ENCODE measurements at regions not wholly inside any gene's neighbourhood (a gene's known extent, or its start where the extent isn't known, plus 50 kb on each side); places are given as distances from the start of the nearest gene placed in this dataset.
"Not testable (repeated sequence)": the region's sequence is repeated elsewhere in the genome, so short reads cannot be mapped to it uniquely, and the experiment has no call there.

GRCh38 chr6:167689278-167689677, 137.4 kb upstream of the AFDN start:
- no peaks in the 10 kb centered on the region for H3K9me3 ChIP-seq
- TF ChIP-seq, protein P1, sequence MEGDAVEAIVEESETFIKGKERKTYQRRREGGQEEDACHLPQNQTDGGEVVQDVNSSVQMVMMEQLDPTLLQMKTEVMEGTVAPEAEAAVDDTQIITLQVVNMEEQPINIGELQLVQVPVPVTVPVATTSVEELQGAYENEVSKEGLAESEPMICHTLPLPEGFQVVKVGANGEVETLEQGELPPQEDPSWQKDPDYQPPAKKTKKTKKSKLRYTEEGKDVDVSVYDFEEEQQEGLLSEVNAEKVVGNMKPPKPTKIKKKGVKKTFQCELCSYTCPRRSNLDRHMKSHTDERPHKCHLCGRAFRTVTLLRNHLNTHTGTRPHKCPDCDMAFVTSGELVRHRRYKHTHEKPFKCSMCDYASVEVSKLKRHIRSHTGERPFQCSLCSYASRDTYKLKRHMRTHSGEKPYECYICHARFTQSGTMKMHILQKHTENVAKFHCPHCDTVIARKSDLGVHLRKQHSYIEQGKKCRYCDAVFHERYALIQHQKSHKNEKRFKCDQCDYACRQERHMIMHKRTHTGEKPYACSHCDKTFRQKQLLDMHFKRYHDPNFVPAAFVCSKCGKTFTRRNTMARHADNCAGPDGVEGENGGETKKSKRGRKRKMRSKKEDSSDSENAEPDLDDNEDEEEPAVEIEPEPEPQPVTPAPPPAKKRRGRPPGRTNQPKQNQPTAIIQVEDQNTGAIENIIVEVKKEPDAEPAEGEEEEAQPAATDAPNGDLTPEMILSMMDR (IDR thresholded peaks at IDR 0.05) = no peak
- no peaks in the 10 kb centered on the region for H3K27me3 ChIP-seq
- H3K27ac ChIP-seq = no peak overlapping the region
- H3K9ac ChIP-seq (ENCODE audit: low read depth in 2 of 2, low read length in 2 of 2) = no peak overlapping the region
- H3K4me1 ChIP-seq = no peaks in the 10 kb centered on the region
- no peak for DNase-seq
- no peak overlapping the region for H3K4me3 ChIP-seq
- intact Hi-C loops (cut with DNase I) = no loop called here
- no peaks in the 10 kb centered on the region for H3K36me3 ChIP-seq

GRCh38 chr6:167689751-167690150, 137.0 kb upstream of the AFDN start:
- DNase-seq = no peak
- Histone ChIP-seq H3K27ac (no peak overlapping the region), H3K4me1 (no peaks in the 10 kb centered on the region), H3K27me3 (no peaks in the 10 kb centered on the region), H3K36me3 (no peaks in the 10 kb centered on the region), H3K4me3 (no peak overlapping the region), H3K9ac (ENCODE audit: low read depth in 2 of 2, low read length in 2 of 2) (no peak overlapping the region), H3K9me3 (no peaks in the 10 kb centered on the region)
- TF ChIP-seq, protein P1 (IDR thresholded peaks at IDR 0.05) = no peak
- intact Hi-C loops (cut with DNase I) = no loop called here

GRCh38 chr6:167690167-167690922, 136.4 kb upstream of the AFDN start:
- DNase-seq; H3K36me3 ChIP-seq; intact Hi-C loops (cut with DNase I); H3K9me3 ChIP-seq; H3K27me3 ChIP-seq; H3K27ac ChIP-seq; H3K4me1 ChIP-seq; H3K4me3 ChIP-seq; H3K9ac ChIP-seq (ENCODE audit: low read depth in 2 of 2, low read length in 2 of 2): not testable (repeated sequence)

GRCh38 chr6:167690931-167691330, 135.8 kb upstream of the AFDN start:
- H3K27ac ChIP-seq = no peak overlapping the region
- no peak overlapping the region for H3K4me3 ChIP-seq
- no peak overlapping the region for H3K9ac ChIP-seq (ENCODE audit: low read depth in 2 of 2, low read length in 2 of 2)
- H3K9me3 ChIP-seq = no peaks in the 10 kb centered on the region
- no peaks in the 10 kb centered on the region for H3K27me3 ChIP-seq
- H3K36me3 ChIP-seq = no peaks in the 10 kb centered on the region
- H3K4me1 ChIP-seq = no peaks in the 10 kb centered on the region
- DNase-seq = no peak
- TF ChIP-seq, protein P1 (IDR thresholded peaks at IDR 0.05) = no peak
- intact Hi-C loops (cut with DNase I) = no loop called here

DNA sequence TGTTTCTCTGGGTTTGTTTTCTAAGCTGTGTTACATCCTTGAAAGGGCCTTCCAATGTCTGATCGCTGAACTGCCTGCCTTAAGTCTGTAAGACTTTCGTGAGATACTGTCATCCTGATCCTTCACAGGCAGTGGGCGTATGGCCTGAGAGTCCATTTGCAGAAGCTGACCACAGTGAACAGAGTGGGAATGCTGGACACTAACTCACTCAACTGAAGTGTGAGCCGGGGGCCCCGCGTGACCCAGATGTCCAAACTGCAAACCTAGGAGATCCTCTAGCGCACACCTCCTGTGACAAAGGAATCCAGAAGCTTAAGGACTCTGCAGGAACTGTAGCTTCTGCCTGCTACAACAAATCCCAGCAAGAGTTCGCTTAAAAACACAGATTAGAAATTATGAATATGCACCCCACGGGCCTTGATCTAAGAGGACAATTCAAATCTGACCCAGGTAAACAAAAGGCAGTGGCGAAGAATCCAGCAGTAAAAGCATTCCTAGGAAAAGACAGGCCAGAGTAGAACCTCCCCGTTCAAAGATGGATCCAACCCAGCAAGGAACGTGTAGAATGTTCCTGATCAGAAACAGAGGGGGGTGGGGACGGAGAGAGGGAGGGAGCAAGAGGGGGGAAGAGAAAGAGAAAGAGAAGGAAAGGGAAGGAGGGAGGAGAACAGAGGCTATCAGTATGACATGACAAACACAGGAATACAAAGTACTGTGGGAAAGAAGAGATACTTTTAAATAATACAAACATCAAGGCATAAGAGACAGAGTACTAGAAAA, 135.0 kb upstream of the AFDN start:
- DNase-seq = no peak
- Histone ChIP-seq H3K9me3 (no peaks in the 10 kb centered on the region), H3K4me3 (no peak overlapping the region), H3K27me3 (no peaks in the 10 kb centered on the region), H3K9ac (ENCODE audit: low read depth in 2 of 2, low read length in 2 of 2) (no peak overlapping the region), H3K27ac (no peak overlapping the region), H3K36me3 (no peaks in the 10 kb centered on the region), H3K4me1 (no peaks in the 10 kb centered on the region)
- TF ChIP-seq, protein P1 (IDR thresholded peaks at IDR 0.05) = no peak
- intact Hi-C loops (cut with DNase I) = no loop called here

GRCh38 chr6:167693478-167693877, 133.2 kb upstream of the AFDN start:
- H3K9ac ChIP-seq (ENCODE audit: low read depth in 2 of 2, low read length in 2 of 2); DNase-seq; H3K9me3 ChIP-seq; H3K27ac ChIP-seq; H3K36me3 ChIP-seq; intact Hi-C loops (cut with DNase I); H3K4me1 ChIP-seq; H3K4me3 ChIP-seq; H3K27me3 ChIP-seq: not testable (repeated sequence)

Measured in colonic mucosa (tissue), 4 donors.